Panc1 (cell line): ENCODE measurements at regions not wholly inside any gene's neighbourhood (a gene's known extent, or its start where the extent isn't known, plus 50 kb on each side); places are given as distances from the start of the nearest gene placed in this dataset.

Experiments
- CTCF ChIP-seq: fragments of 450-650 bp; IDR thresholded peaks from 2 replicates; pipeline ENCODE4 v1.5.1; 2017; ENCODE audit warnings: mild to moderate bottlenecking
- POLR2AphosphoS5 ChIP-seq: IDR thresholded peaks from 2 replicates; pipeline ENCODE4 v1.6.1; 2012; ENCODE audit warnings: mild to moderate bottlenecking, low read depth, low read length, moderate library complexity
- REST ChIP-seq, 2 experiments: IDR thresholded peaks; 2 replicates each; pipeline ENCODE4 v1.6.1; 2011 to 2012; ENCODE audit warnings: low read depth in 2 of 2, control low read depth in 1 of 2, low read length in 1 of 2, mild to moderate bottlenecking in 1 of 2, moderate library complexity in 1 of 2; ENCODE audit not compliant: insufficient read depth in 1 of 2
- SIN3A ChIP-seq: IDR thresholded peaks from 2 replicates; pipeline ENCODE4 v1.6.1; 2012; ENCODE audit warnings: low read depth, mild to moderate bottlenecking, low read length, moderate library complexity, borderline replicate concordance; ENCODE audit not compliant: insufficient read depth
- TCF7L2 ChIP-seq: IDR thresholded peaks from 2 replicates; pipeline ENCODE4 v1.6.1; 2011; ENCODE audit warnings: mild to moderate bottlenecking, low read depth, low read length, inconsistent platforms

GRCh38 chr2:239800785-239801386 is 224.3 kb downstream of the NDUFA10 start:
- TF ChIP-seq CTCF (no peak), POLR2AphosphoS5 (no peak), REST (IDR thresholded peaks at IDR 0.05; ENCODE audit: insufficient read depth in 1 of 2, low read depth in 2 of 2, low read length in 1 of 2) (no peak), SIN3A (no peak), TCF7L2 (no peak)
